ENCODE measurements at regions not wholly inside any gene's neighbourhood (a gene's known extent, or its start where the extent isn't known, plus 50 kb on each side); places are given as distances from the start of the nearest gene placed in this dataset.

- no peak for TF ChIP-seq POLR2A (IDR thresholded peaks at IDR 0.05)
- no peak for TF ChIP-seq CTCF (IDR thresholded peaks at IDR 0.05)
- no peak for TF ChIP-seq POLR2AphosphoS5 (IDR thresholded peaks at IDR 0.05)
Observed at GRCh38 chr17:55895112-55895759, 144.4 kb downstream of the PCTP start.
